Occipital lobe (tissue), 1 donor: ENCODE measurements at regions not wholly inside any gene's neighbourhood (a gene's known extent, or its start where the extent isn't known, plus 50 kb on each side); places are given as distances from the start of the nearest gene placed in this dataset.

Source experiments
- DNase-seq: peaks from one replicate; lab custom pipeline; 2025; lab: John Stamatoyannopoulos, UW

DNA sequence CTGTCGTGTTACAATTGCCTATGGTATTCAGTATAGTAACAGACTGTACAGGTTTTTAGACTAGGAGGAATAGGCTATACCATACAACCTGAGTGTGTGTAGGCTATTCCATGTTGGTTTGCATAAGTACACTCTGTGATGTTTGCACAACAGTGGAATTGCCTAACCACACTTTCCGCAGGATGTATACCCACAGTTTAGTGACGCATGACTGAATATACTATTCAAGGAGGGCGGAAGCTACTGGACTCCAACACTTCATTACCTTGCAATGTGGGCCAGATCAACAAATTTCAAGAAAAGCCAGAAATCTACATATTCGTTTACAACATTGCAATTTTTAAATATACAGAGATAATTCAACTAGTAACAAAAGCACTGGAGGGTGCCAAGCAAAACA is 317.2 kb downstream of the PDGFC start:
- DNase-seq = no peak

DNA sequence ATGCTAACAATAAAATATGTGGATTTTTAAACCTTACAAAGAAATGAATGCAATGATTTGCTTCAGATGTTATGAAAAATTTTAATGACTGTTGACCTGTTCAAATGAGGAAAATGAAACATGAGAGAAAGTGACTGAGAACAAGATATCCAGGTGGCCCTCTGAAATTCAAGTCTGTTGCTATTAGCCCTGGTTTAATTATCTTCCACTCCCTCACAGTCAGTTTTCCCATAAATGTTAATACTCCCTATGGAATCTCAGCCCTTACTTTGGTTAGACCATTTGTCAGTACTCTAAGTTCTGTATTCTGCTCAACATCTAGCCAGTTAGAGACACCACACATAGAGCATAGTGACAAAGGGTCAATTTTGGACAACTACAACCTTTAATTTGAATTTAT is 327.8 kb downstream of the PDGFC start:
- no peak for DNase-seq

DNA sequence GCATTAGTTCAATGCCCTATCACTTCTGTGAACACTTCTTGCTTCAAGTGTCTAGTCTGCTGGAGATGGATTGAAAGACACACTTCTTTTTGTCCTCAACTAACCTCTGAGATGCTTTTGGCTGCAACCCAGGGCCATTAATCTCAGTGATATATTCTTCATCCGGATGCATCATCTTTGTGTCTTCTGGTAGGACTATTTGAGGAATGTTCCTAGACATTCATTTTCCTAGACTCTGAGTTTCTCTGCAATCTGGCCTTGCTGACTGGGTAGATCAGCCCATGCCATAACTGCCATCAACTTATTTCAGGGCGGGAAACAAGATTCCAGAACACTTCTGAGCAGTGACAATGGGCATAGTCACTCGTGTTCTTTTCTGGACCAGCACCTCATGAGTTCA is 329.4 kb downstream of the PDGFC start:
- no peak for DNase-seq

DNA sequence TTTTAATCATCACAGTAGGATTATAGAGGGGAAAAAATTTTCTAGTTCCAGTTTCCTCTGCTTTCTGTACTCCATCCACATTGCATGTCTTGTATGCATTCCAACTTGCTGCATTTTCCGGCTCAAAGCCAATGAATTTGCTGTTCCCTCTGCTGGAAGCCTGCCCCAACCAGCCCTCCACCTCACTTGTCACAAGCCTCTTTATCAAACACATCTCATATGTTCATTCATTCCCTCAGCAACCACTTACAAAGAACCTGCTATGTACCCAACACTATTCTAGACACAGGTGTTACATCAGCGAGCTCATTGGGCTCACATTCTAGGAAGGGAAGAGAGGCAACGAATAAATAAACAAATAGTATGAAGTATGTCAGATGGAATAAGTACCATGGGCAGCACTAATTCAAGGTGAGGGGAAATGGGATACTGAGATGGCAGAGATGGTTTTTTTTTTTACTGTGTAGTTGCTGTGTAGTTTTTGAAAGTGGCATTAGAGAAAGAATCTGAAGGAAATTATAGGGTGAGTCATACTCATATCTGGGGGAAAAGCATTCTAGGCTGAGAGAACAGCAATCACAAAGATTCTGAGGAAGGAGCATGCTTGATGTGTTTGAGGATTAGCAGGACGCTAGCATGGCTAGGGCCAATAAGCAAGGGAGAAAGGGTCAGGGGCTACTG is 332.5 kb downstream of the PDGFC start:
- no peak for DNase-seq

DNA sequence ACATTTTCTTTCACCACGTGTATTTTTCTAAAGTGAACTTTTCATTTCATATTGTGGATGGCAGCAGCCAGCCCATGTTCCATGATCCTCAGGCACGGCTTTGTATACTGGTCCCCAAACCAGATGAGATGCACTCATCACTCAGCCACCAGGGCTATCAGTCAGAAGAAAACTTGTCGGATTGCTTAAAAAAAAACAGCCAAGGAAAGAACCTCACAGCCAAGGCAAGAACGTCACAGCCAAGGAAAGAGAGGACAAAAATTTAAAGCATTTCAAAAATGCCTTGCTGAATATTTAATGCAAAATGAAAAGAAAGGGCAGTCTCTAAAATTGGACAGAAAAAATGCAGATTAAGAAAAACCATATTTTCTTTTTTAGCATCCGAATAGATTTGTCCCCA is 333.3 kb downstream of the PDGFC start:
- no peak for DNase-seq

DNA sequence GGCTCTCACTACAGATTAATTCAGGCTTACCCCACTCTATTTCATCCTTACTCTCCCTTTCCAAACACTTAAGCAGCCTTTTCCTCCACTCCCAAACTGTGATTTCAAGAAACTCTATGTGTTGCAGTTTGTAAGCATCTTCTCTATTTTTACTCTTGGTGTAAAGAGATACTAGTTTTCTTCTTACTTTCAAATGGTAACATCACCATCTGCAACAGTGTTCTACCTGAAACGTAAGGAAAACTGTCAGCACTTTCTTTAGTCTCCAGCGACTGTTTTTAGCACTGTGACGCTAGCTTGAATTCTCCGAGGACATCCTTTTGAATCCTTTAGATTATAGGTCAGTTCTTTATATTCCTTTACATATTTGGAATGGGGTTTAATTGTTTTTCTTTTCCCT is 335.2 kb downstream of the PDGFC start:
- DNase-seq = no peak

DNA sequence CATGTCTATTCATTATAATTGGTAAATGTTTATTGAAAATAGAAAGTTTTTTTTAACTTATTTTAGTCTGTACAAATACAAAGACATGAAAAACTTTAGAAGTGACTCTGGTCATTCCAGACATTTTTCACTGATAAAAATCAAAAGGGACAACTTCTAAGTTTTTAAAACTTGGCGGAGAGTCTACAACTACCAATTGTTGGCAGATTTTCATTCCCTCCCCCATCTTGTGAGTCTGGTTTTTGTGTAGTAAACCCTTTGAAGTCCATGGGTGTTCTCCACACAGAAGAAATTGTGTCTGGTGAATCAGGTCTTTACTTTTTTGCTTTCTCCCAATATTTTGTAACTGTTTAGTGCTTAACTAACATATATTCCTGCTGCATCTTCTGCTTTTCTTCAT is 336.5 kb downstream of the PDGFC start:
- DNase-seq = no peak

DNA sequence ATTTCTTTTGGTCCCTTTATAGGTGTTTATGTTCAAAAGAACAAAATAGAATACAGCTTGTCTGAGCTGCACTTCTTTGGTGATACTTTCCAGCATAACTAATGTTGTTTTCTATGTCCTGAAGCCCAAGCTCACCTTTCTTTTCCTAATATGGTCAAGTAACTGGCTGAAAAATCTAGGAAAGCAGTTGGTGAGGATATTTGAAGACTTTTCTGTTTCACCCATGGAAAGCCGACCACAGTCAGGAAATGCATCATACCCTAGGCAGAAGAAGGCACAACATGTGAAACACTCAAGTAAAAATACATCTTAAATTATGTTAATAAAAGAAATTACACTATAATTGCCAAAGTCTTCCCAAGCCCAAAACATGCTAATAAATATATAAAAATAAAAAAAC is 337.0 kb downstream of the PDGFC start:
- DNase-seq = no peak

DNA sequence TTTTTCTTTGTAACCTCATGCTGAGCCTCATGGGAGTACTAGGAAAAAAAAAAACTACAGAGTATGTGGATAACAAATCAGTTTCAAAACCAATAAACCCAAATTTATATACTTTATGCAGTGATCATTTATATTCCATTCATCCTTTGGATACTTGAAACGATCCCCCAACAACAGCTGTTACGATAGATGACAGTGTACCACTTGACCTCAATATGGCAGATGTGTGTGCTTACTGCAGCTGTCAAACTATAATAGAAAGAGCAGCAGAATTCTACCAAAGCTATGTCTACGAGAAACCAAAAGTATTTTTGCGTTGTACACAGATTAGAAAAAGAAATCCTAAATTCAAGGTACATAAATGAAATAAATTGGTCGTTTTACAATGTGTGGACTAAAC is 337.8 kb downstream of the PDGFC start:
- DNase-seq = no peak

DNA sequence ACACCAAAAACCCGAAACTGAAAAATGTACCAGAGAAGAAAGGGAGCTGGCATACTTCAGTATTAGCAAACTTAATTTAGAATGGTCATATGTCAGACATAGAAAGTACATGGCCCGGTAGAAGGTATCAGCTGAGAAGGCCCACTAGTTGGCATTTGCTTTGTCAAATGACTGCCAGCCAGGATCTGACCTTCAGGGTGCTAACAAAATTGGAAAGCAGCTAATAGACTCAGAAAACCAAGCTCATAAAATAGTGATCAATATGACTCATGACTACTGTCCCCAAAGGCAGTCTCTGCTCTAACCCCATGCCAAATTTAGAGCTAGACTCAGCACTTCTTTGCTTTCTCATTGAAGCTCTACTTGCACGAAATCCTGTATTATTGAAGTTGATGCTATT is 342.7 kb downstream of the PDGFC start:
- DNase-seq = no peak

DNA sequence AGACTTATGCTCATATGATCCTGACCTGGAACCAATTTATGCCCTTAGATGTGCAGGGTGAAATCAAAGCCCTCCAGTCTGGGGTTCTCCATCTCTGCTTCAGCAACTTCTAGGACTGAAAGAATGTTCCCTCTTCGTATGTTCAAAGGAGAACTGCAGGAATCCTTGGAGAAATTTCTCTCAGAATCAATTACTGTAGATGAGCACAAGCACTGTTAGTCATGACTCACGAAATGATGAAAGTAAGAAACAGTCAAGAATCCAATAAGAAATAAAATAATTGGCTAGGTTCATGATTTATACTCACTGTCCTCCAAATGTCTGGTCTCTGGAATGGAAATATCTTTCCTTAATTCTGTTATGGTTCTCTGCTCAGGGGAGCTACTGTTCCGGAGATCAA is 348.2 kb downstream of the PDGFC start:
- no peak for DNase-seq

DNA sequence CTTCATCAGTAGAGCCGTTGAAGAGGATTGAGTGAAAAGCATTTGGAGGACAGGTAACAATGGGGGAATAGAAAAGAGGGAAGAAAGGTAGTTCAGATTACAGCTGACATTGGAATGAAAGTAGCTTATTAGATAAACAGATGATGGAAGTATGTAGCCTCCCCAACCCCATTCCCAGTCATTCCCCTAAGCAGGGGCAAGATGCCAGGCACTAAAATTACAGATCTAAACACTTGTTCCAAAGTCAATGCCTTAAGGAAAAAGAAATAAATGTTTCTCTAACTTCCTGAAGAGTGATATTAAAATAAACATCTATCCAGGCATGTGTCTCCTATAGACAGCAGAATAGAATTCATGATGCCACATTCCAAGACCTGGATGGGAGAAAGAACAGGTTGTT is 350.8 kb downstream of the PDGFC start:
- no peak for DNase-seq

DNA sequence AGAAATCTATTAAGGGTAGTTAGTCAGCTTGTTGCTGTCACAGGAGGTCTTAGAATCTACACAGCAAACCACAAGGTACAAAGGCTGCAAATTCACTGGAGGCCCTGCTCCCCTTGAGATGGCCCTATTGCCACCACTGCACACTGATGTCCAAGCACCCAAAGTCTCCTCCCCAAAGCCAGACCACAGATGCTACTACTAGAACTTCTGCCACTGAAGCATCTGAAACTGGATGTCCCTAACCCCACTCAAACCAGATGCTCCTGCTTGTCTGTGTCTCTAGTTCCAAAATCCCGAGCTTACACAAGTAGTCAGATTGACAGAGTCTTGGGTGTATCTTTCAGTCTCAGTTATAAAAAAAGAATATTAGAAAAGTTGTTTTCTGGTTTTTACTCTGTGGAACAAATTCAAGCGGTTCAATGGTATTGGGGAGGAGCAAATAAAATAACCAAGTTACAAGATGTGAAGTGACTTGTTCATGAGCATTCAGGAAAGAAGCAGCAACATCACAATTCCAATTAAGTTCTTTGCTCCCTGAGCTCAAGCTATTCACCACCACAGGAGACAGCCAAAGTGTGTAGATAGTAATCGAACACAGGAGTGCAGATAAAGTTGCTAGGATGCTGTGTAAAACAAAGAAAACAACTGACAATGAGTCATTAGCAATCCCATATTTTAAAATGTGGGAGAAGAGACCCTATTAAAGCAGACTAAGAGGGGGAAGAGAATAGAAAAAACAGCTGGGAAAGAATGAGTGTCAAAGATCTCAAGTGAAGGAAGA is 352.3 kb downstream of the PDGFC start:
- no peak for DNase-seq

DNA sequence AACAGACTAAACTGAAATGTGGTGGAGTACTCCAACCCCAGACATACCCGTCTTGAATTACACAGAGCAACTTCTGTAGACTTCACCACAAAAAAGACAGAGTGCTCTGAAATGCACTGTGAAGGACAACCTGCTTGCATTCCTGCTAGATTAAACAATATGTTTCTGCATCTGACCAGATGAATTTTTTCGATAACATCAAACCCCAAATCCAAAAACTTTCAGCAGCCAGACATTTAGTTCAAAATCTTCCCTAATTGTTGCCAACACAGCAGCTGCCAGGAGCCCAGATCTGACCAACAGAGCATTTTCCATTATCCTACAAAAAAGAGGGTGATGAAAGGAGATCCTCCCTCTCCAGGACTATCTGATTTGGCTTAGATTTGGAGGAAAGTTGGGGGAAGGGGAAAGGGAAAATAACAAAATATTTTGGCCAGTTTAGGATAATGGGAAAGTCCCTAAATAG is 356.5 kb downstream of the PDGFC start:
- DNase-seq = no peak

DNA sequence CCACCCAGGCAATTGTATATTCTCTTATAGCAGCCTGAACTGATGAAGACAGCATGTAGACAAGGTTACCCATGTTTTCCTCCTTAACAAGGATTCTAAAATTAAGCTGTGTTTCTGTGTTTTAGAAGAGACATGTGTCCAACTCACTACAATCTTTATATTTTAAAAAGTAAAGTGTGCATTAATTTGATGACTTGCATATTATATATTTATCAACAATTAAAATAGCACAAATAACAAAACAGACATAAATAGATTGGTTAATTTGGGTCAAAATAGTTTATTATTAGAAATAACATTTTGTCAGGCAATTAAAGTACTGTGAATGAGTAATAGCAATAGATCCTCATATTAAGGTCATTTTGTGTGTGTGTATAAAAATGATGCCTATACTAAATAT is 357.1 kb downstream of the PDGFC start:
- DNase-seq = no peak

DNA sequence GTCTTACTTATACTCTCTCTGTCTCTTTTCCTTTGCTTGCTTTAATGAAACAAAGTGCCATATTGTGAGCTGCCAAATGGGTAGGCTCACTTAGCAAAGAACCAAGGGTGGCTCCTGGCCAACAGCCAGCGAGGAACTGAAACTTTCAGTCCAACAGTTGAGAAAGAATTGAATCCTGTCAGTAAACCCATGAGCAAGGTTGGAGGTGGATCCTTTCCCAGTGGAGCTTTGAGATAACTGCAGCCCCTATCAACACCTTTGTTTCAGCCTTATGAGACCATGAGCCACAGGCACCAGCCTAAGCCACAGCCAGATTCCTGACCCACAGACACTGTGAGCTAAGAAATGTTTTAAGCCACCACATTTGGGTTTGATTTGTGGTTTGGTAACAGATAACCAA is 362.2 kb downstream of the PDGFC start:
- DNase-seq = no peak

DNA sequence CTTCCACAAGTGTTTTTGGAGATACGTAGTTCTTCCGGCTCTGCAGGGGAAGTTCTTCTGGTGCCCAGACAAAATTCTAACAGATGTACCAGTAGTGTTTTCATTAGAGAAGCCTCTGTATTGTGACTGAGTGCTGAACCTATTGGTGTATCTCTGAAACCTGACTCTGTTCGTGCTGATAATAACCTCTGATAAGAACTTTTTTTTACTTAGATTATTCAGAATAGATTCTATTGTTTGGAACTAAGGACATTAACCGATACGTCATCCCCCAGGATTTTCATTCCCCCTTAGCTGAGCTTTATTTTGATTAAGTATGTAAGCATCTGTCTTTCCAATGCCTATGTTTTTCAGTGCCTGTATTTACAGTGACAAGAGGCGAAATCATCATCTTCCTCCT is 362.9 kb downstream of the PDGFC start:
- no peak for DNase-seq

DNA sequence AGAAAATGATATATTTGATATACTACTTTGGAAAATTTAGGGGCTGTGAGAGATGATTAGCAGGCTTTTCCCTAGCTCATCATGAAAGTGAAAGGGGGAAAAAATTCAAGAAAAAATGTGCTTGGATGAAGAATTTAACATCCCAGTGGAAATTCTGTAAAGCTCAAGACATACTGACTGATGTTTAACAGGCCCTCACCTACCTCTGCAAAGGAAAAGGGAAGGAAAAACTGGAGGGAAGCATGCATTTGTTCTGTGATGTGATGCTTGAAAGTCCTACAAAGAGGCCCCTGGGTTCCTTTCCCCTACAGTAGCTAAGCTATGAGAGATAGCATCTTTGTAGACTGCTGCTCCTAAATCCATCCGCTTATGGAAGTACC is 364.1 kb downstream of the PDGFC start:
- no peak for DNase-seq

DNA sequence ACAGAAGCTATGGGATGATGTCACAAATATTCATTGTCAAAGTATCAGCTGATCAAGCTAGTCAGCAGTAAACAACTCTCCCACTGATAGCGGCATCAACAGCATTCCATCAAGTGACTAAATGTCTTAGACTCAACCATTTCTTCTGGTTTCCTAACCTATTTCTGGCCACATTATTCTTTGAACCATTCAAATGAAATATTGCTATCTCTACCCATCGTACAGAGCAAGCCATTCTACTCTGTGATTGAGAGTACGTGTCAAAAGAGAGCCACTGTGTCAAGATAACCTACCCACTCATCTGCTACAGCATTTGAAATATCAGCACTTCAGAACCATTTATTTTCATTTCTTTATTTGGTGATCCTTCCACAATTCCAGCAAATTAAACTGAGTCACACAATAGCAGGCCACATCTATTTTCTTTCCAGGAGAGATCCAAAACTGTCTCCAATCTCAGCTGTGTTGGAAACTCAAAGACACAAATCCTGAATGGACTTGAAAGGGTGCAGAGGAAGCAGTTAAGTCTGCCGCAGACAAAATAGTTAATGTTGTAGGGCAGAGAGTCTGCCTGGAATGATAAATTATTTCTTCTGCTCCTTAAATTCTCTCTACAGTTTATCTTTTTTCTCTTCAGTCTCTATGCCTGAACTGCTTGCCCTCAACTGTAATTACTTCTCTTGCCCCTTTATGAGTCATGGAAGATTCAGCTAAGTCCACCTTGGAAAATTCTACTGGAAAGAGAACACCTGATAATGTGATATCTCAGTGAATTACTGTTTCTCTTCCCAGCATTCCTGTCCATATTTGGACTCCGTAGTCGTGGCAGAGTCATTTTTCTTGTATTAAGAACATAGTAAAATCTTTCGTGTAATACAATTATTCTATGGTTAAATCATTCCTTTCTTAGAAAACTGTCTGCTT is 364.8 kb downstream of the PDGFC start:
- DNase-seq = no peak

DNA sequence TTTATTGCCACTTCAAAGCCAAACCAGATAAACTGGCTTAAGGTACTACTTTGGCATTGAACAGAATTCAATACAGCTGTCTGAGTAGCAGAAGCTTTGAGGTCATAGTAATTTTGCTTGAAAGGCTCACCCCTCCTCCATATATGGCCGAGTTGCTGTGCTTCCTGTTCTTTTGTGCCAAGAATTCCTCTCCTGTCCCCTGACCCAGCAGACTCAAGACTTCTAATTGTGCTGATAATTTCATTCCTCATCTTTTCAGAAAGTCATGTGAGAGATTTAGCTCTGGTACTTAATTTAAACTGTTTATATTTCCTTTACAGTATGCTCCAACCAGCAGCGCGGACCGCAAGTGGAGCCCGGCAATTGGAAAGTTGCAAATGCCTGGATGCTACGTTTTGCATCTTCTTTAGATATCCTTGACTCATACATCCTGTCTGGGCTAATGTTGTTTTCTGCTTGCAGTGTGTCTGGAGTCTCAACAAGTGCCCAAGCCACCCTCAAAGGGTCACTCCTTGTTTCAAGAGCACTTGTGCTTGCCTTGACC is 373.4 kb downstream of the PDGFC start:
- DNase-seq = no peak

DNA sequence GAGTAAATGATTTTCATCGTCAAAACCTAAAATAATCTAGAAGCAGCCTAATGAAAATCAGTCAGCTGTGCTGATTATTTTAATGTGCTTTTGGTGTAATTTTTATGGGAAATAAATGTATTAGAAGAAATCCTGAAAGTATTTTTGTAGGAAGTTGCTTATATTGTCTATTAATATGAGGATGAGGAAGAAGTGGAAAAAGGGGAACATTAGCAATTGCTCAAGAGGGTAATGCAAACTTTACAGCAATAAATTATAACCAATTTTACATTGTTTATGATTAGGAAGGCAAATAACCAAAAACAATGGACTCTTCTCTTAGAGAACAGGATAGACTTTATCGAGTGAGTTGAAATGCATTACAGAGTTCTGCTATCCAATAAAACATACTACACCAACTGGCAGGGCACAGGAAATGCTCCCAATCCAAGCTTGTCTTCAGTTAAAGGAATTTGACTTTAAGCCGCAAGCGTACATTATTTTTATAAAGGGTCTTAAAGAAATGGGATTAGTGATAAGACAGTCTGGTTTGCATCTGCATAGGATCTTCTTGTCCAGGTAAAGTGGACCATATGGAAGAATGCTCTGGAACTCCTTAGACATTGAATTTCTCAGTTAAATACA is 374.8 kb downstream of the PDGFC start:
- no peak for DNase-seq

DNA sequence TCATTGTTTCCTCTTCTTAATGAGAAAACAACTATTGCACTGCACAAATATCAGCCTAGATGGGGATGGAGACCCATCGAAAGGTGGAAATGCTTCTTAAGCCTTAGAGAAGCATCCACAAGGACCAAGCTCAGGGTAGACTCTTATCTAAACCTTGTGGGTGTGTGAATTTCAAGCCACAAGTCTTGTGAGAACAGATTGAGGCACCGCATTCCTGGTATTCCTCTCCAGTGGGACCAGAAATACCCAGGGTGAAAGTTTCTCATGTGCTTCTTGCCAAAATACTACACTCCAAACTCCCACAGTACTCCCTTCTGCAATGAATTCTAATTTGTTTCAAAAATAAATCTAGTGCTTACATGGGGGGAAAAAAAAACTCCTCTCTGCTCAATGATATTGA is 375.6 kb downstream of the PDGFC start:
- DNase-seq = peak; percentile 11
